PC-3 (cell line): ENCODE measurements at regions not wholly inside any gene's neighbourhood (a gene's known extent, or its start where the extent isn't known, plus 50 kb on each side); places are given as distances from the start of the nearest gene placed in this dataset.

ENCODE experiments used
- CTCF ChIP-seq: fragments of 300-600 bp; sonication (generic); conservative IDR thresholded peaks from 2 replicates; pipeline ENCODE4 v1.5.1; 2017; ENCODE audit warnings: antibody characterized with exemption, low read depth, mild to moderate bottlenecking, low read length
- EZH2 ChIP-seq: fragments of 300-600 bp; sonication (generic); IDR thresholded peaks from one replicate; pipeline ENCODE4 v1.6.1; 2017; ENCODE audit warnings: antibody characterized with exemption, mild to moderate bottlenecking, low read length; ENCODE audit not compliant: unreplicated experiment
- EZH2phosphoT487 ChIP-seq: fragments of 300-600 bp; sonication (generic); IDR thresholded peaks from 2 replicates; pipeline ENCODE4 v1.6.1; 2018; ENCODE audit warnings: mild to moderate bottlenecking, antibody characterized with exemption, low read length, borderline replicate concordance

DNA sequence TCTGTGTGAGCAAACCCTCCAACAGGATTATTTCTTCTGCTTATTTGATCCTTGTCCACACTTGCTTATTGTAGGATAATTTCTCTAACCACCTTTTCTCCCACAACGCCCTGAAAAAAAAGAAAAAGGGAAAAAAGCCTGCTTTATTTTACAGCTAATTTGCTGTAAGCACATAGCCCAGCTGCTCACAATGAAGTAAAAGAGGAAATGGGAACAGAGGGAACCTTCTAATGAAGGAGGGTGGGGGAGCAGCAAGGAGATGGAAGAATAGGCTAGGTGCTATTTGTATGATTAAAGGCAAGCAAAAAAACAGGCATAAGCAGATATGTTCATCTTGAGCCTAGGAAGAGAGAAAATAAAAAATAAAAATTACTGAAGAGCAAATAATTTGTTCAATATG lies 331.6 kb downstream of the TXNL1 start:
- no peak for TF ChIP-seq CTCF
- TF ChIP-seq EZH2, result no peak
- TF ChIP-seq EZH2phosphoT487, result no peak
